Sigmoid colon (tissue), 6 donors: ENCODE measurements at regions not wholly inside any gene's neighbourhood (a gene's known extent, or its start where the extent isn't known, plus 50 kb on each side); places are given as distances from the start of the nearest gene placed in this dataset.
"Not testable (repeated sequence)": the region's sequence is repeated elsewhere in the genome, so short reads cannot be mapped to it uniquely, and the experiment has no call there.

ENCODE experiments used
- DNase-seq: peaks from one replicate; pipeline ENCODE4 v3.0.0-alpha.2; 2019
- H3K27ac ChIP-seq, 4 donors: fragments of 200-600 bp; sonication (generic); one replicate each; pipeline ENCODE4 v1.5.1; 2016 to 2019; ENCODE audit warnings: mild to moderate bottlenecking in 1 of 4
- H3K27me3 ChIP-seq, 3 donors: fragments of 200-600 bp; sonication (generic); one replicate each; pipeline ENCODE4 v1.5.1; 2019; ENCODE audit warnings: mild to moderate bottlenecking in 1 of 3
- H3K36me3 ChIP-seq, 4 donors: fragments of 200-600 bp; sonication (generic); one replicate each; pipeline ENCODE4 v1.5.1; 2016 to 2019
- H3K4me1 ChIP-seq, 4 donors: fragments of 200-600 bp; sonication (generic); one replicate each; pipeline ENCODE4 v1.5.1; 2017 to 2019
- H3K4me3 ChIP-seq, 4 donors: fragments of 200-600 bp; sonication (generic); one replicate each; pipeline ENCODE4 v1.5.1; 2017 to 2019; ENCODE audit warnings: mild to moderate bottlenecking in 2 of 4, moderate library complexity in 1 of 4
- H3K9me3 ChIP-seq, 4 donors: fragments of 200-600 bp in 3 of 4; sonication (generic) in 3 of 4; one replicate each; pipeline versions ENCODE4 v1.5.1 to v1.6.1; 2013 to 2019
- EP300 ChIP-seq, 4 donors: sonication (generic); formaldehyde crosslinking; IDR thresholded peaks; one replicate each; pipeline ENCODE4 v1.6.1; 2017; ENCODE audit warnings: antibody characterized with exemption in 4 of 4
- POLR2A ChIP-seq, 2 donors: fragments of 450-650 bp; IDR thresholded peaks; one replicate each; pipeline ENCODE4 v1.6.1; 2016; ENCODE audit warnings: antibody characterized with exemption in 2 of 2, mild to moderate bottlenecking in 2 of 2, moderate library complexity in 2 of 2
- POLR2AphosphoS5 ChIP-seq, 4 donors: sonication (generic); formaldehyde crosslinking; IDR thresholded peaks; one replicate each; pipeline ENCODE4 v1.6.1; 2017; ENCODE audit warnings: antibody characterized with exemption in 4 of 4
- WGBS, 2 donors: extraction: QIAGEN DNeasy Blood & Tissue Kit; methylation state at CpG; one replicate each; pipeline ENCODE4 v1.1.7; 2013; 5-methylcytosine and 5-hydroxymethylcytosine counted together
- intact Hi-C: fragments of 100-400 bp; cut with DNase I; formaldehyde crosslinking; loops from one replicate; pipeline ENCODE4 v1.15.1; 2023
- TF ChIP-seq, protein P1 (sequence below), 4 experiments: fragments of 450-650 bp in 3 of 4; fragments of 200-600 bp in 1 of 4; IDR thresholded peaks; one replicate each; pipeline ENCODE4 v1.5.1; 2016 to 2019; ENCODE audit warnings: antibody characterized with exemption in 4 of 4, mild to moderate bottlenecking in 3 of 4, moderate library complexity in 2 of 4
- donor health status: healthy with polysubstance abuse.
- donor health status: healthy.

DNA sequence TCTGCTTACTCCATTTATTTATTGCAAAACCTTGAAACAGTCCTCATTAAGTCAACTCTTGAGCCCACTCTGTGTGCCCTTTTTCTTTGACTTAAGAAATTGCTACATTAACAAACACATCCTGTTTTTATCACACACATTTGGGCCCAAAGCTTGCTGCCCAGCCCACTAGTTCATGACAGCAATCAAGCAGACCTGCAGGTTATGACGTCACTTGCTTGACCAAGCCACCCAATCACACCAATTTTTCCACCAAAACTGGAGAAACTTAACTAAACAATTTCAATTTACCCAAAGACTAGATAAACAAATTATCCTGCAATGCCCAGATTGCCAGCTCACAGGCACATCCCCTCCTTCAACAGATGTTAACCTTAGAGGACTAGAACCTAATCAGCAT lies 120.7 kb downstream of the ZNF429 start:
- DNase-seq = no peak
- no peak overlapping the region for H3K4me3 ChIP-seq
- no peak overlapping the region for H3K27ac ChIP-seq
- H3K27me3 ChIP-seq = no peaks in the 10 kb centered on the region
- H3K36me3 ChIP-seq = no peaks in the 10 kb centered on the region
- intact Hi-C loops = no loop called here
- no peaks in the 10 kb centered on the region for H3K4me1 ChIP-seq
- 38 to 42% methylated on average over 1 of the region's 1 CpG for WGBS, 2 donors
- TF ChIP-seq POLR2AphosphoS5 (IDR thresholded peaks at IDR 0.05) (no peak), POLR2A (IDR thresholded peaks at IDR 0.05) (no peak), EP300 (IDR thresholded peaks at IDR 0.05) (no peak)
- TF ChIP-seq, protein P1, sequence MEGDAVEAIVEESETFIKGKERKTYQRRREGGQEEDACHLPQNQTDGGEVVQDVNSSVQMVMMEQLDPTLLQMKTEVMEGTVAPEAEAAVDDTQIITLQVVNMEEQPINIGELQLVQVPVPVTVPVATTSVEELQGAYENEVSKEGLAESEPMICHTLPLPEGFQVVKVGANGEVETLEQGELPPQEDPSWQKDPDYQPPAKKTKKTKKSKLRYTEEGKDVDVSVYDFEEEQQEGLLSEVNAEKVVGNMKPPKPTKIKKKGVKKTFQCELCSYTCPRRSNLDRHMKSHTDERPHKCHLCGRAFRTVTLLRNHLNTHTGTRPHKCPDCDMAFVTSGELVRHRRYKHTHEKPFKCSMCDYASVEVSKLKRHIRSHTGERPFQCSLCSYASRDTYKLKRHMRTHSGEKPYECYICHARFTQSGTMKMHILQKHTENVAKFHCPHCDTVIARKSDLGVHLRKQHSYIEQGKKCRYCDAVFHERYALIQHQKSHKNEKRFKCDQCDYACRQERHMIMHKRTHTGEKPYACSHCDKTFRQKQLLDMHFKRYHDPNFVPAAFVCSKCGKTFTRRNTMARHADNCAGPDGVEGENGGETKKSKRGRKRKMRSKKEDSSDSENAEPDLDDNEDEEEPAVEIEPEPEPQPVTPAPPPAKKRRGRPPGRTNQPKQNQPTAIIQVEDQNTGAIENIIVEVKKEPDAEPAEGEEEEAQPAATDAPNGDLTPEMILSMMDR (IDR thresholded peaks at IDR 0.05) = no peak
- no peaks in the 10 kb centered on the region for H3K9me3 ChIP-seq

DNA sequence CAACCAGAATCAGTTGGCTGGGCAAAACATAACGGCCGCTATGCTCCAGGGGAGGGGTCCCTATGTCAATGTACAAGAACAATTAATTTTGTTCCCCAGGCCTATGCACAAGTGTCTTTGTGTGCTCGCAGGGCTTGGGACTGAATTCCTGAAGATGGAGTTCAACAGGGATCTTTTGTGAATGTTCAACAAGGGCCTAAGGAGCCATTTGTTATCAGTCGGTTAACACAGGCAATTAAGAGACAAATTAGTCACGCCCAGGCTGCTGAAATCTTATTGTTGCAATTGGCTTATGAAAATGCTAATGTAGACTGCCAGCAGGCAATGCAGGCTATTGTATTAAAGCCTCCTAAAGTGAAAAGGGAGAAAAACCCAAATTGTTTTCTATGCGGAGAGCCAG lies 117.5 kb downstream of the ZNF429 start:
- no peak overlapping the region for H3K27ac ChIP-seq
- WGBS, 2 donors = 74 to 76% methylated on average over 6 of the region's 6 CpGs

DNA sequence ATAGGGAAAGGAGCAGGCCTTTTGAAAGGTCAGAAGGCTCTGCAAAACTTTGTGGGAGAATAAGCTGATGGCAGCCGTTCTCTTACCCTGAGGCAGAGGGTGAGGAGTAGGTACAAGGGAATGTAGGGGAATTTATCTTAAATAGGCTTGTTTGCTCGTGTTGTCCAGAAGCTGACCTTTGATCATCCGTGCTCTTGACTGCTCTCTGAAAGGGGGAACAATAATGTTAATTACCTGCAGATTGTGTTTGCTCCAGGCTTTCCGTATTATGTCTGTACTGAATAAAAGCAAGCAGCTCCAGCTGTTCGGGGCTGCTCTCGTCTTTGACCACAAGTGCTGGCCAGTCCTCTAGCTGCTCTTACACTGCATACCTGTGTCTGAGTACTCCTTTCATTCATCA lies 116.3 kb downstream of the ZNF429 start:
- no peak for DNase-seq
- intact Hi-C loops = no loop called here
- Histone ChIP-seq H3K4me3 (no peak overlapping the region), H3K27me3 (no peaks in the 10 kb centered on the region), H3K4me1 (no peaks in the 10 kb centered on the region), H3K27ac (no peak overlapping the region), H3K36me3 (no peaks in the 10 kb centered on the region), H3K9me3 (no peaks in the 10 kb centered on the region)
- TF ChIP-seq EP300 (IDR thresholded peaks at IDR 0.05) = no peak
- TF ChIP-seq POLR2A (IDR thresholded peaks at IDR 0.05) = no peak
- TF ChIP-seq POLR2AphosphoS5 (IDR thresholded peaks at IDR 0.05) = no peak
- TF ChIP-seq, protein P1 (IDR thresholded peaks at IDR 0.05) = no peak
- WGBS, 2 donors = 64 to 76% methylated on average over 6 of the region's 6 CpGs

More for the DNA sequence above, 117.5 kb downstream of the ZNF429 start:
- intact Hi-C loops = no loop called here
- no peak overlapping the region for H3K4me3 ChIP-seq
- no peaks in the 10 kb centered on the region for H3K9me3 ChIP-seq
- no peaks in the 10 kb centered on the region for H3K36me3 ChIP-seq
- no peak for DNase-seq
- no peaks in the 10 kb centered on the region for H3K4me1 ChIP-seq
- TF ChIP-seq, protein P1 (IDR thresholded peaks at IDR 0.05) = no peak
- TF ChIP-seq POLR2A (IDR thresholded peaks at IDR 0.05) (no peak), POLR2AphosphoS5 (IDR thresholded peaks at IDR 0.05) (no peak), EP300 (IDR thresholded peaks at IDR 0.05) (no peak)
- H3K27me3 ChIP-seq = no peaks in the 10 kb centered on the region

DNA sequence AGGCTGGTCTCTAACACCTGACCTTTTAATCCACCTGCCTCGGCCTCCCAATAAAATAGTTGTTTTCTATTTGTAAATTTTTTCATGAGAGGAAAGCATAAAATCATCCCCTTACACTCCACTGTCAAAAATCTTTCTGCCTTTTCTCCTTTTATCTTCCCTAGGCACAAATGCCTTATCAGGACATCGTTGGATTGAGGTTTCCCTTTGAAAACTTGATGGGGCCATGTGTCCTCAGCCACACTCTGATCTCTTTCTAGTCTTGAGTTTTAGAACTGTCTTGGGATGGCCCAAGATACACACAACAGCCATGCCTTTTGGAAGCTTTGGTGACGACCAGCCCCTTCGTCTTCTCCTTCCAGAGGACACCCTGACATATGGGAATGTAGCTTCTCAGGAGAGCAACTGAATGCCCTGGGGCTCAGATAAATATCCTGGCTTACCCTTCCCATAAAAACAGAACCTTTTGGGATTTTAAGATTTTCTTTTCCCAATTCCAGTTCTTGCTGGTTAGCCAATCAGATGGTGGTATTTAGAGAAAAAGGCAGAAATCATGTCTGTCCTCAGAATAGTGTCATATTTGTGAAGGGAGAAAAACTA lies 112.4 kb downstream of the ZNF429 start:
- Histone ChIP-seq H3K27me3 (no peaks in the 10 kb centered on the region), H3K4me3 (no peak overlapping the region), H3K36me3 (no peaks in the 10 kb centered on the region), H3K4me1 (no peaks in the 10 kb centered on the region), H3K27ac (no peak overlapping the region), H3K9me3 (no peaks in the 10 kb centered on the region)
- TF ChIP-seq POLR2AphosphoS5 (IDR thresholded peaks at IDR 0.05) = no peak
- TF ChIP-seq EP300 (IDR thresholded peaks at IDR 0.05) = no peak
- TF ChIP-seq, protein P1 (IDR thresholded peaks at IDR 0.05) = no peak
- TF ChIP-seq POLR2A (IDR thresholded peaks at IDR 0.05) = no peak
- 49 to 61% methylated on average over 4 of the region's 4 CpGs for WGBS, 2 donors
- no peak for DNase-seq
- intact Hi-C loops = no loop called here

DNA sequence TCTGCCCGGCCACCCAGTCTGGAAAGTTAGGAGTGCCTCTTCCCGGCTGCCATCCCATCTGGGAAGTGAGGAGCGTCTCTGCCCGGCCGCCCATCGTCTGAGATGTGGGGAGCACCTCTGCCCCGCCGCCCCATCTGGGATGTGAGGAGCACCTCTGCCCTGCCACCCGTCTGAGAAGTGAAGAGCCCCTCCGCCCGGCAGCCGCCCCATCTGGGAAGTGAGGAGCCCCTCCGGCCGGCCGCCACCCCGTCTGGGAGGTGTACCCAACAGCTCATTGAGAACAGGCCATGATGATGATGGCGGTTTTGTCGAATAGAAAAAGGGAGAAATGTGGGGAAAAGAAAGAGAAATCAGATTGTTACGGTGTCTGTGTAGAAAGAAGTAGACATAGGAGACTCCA lies 109.4 kb downstream of the ZNF429 start:
- H3K4me1 ChIP-seq, H3K9me3 ChIP-seq, H3K27ac ChIP-seq, H3K4me3 ChIP-seq, intact Hi-C loops, DNase-seq, H3K36me3 ChIP-seq, H3K27me3 ChIP-seq: not testable (repeated sequence)
- 96 to 97% methylated on average over 19 of the region's 19 CpGs for WGBS, 2 donors

DNA sequence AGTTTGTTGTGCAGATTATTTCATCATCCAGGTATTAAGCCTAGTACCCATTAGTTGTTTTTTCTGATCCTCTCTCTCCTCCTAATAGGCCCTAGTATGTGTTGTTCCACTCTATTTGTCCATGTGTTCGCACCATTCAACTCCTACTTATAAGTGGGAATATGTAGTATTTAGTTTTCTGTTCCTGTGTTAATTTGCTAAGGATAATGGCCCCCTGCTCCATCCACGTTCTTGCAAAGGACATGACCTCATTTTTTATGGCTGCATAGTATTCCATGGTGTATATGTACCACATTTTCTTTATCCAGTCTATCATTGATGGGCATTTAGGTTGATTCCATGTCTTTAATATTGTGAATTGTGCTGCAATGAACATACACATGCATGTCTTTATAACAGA lies 107.8 kb downstream of the ZNF429 start:
- WGBS, 2 donors = 65 to 79% methylated on average over 2 of the region's 2 CpGs
- intact Hi-C loops, H3K36me3 ChIP-seq: not testable (repeated sequence)

More for the DNA sequence above, 107.8 kb downstream of the ZNF429 start:
- H3K27ac ChIP-seq, H3K4me1 ChIP-seq, H3K9me3 ChIP-seq, H3K4me3 ChIP-seq, DNase-seq, H3K27me3 ChIP-seq: not testable (repeated sequence)
